ENCODE measurements at regions not wholly inside any gene's neighbourhood (a gene's known extent, or its start where the extent isn't known, plus 50 kb on each side); places are given as distances from the start of the nearest gene placed in this dataset.
A peak's percentile ranks its signal among the peaks of the same experiment; 100 is the strongest.
"Not testable (repeated sequence)": the region's sequence is repeated elsewhere in the genome, so short reads cannot be mapped to it uniquely, and the experiment has no call there.

DNA sequence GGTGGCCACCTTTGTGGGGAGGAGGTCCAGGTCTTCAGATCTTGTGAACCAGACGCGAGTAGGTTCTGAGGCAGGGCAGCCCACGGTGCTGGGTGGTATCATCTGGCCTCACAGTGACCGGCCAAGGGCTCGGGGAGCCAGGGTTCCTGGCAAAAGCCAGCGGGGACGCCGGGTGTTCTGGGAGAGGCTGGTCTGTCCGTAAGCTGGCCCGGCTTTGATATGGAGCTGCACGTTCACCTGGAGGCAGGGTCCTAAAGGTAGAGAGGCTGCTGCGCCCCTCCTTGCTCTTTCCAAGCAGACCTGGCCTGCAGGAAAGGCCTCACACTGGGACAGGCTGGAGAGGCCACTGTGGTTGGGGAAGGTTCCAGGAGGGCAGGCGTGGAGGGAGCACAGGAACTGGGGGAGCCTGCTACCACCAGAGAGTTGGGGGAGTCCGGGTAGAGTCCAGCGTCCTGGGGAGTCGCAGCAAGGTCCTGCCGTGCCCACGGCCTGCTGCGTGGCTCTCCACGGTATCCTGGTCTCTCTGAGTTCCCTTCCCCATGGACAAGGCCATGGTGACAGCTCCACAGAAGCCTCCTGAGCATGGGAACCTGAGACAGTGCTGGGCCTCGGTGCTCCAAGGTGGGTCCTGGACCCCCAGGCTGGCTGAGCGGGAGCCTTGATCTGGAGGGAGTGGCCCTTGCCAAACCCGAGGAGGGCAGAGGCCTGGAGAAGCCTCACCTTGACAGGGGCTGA lies 452.4 kb upstream of the B3GAT1 start:
- no peak for DNase-seq

- no peak for DNase-seq
These were observed 451.3 kb upstream of the B3GAT1 start for GRCh38 chr11:134863294-134863693.

- DNase-seq, result peak; percentile 50
These were observed 450.6 kb upstream of the B3GAT1 start for GRCh38 chr11:134862587-134863195.

DNA sequence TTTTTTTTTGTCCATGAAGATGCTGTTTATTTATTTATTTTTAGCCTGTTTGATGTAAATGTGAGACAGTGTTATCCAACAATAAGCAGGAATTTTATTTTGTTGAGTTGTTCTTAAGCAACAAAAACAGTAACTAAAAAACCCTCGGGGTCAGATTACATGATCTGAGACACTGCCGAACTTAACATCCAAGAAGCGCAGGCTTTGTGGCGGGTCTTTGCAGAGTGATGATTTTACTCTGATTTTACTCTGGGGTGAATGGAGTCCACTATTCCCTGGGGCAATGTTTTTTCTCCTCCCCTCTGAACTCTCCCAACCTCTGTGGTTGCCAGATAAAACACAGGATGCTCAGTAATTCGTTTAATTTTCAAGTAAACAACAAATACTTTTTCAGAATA lies 450.1 kb upstream of the B3GAT1 start:
- no peak for DNase-seq

DNA sequence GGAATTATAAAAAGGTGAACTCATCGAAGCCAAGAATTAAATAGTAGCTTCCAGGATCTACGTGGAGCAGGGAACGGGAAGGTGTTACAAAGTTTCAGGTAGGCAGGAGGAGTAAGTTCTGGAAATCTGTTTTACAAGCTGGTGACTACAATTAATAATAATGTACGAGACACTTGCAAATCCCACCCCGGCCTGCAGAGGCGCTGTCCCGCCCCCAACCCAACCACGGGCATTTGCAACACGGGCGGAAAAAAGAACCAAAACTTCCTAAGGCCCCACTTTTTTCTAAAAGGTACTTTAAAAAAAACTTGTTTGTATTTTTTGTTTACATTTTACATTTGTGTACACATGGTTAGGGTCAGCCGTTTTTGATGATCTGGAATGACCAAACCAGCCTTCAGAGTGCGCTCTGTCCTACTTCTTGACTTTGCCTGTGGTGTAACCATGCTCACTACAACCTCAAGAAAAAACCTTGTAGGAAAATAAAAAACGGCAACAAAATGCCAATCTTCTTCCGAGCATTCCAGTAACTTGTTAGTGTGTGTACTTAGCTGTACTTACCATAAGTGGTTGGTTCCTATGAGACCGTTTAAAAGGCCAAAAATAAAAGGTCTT lies 449.6 kb upstream of the B3GAT1 start:
- DNase-seq, result no peak

GRCh38 chr11:134858783-134859480 lies 446.9 kb upstream of the B3GAT1 start:
- no peak for DNase-seq

- DNase-seq, result no peak
These were observed 445.0 kb upstream of the B3GAT1 start for GRCh38 chr11:134857035-134857434.

DNA sequence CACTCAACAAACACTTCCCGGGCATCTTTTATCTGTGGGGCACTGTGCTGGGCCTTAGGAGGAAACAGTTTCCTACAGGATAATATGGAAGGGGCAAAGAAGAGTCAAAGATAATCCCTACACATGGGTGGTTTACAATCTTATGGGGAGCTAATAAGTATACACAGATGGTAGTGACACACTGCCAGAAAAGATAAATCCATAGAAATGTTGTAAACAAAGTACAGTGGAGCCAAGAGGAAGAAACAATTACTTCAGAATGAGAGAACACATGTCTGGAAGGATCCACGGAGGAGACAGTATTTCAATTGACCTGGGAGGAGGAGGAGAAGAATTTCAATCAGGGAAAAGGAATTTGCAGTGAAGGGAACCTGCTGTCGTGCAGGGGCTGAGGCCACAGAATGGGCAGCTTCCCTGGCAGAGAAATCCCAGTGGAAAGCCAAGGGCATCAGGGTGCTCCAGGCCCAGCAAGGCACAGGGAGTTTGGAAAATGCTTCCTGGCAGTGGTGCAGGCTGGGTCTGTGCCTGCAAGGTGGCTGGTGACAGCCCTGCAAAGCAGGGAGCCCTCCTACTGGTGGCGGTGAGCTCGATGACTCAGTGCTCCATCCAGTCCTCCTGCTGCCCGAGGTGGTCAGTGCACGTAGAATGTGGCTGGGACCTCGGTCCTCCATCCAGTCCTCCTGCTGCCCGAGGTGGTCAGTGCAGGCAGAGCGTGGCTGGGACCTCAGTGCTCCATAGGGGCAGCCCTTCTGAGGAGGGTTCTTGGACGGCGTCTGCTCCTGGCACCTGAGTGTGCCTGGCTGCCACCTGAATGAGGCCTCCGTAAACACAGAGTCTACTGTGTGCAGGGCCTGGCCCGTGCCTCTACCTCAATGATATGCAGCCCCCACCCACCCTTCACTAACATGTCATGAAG lies 444.3 kb upstream of the B3GAT1 start:
- DNase-seq, result no peak

- DNase-seq, result no peak
These were observed 442.2 kb upstream of the B3GAT1 start for GRCh38 chr11:134853992-134854991.

DNA sequence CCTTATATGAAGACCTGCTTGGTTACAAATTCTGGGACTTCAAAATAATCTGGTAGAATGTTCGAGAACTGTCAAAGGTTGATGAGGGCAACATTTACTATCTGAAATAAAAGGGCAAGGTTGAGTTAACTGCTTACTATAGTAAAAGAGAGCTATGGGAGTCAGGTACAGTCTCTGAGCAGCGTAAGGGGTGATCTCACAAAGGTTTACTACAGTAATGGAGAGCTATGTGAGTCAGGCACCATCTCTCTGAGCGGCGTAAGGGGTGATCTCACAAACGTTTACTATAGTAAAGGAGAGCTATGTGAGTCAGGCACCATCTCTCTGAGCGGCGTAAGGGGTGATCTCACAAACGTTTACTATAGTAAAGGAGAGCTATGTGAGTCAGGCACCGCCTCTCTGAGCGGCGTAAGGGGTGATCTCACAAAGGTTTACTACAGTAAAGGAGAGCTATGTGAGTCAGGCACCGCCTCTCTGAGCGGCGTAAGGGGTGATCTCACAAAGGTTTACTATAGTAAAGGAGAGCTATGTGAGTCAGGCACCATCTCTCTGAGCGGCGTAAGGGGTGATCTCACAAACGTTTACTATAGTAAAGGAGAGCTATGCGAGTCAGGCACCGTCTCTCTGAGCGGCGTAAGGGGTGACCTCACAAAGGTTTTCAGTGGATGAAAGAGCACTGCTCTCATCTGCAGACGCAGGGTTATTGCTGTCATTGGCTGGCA lies 439.6 kb upstream of the B3GAT1 start:
- DNase-seq, result not testable (repeated sequence)

- no peak for DNase-seq
These were observed 438.5 kb upstream of the B3GAT1 start for GRCh38 chr11:134850566-134850965.

DNA sequence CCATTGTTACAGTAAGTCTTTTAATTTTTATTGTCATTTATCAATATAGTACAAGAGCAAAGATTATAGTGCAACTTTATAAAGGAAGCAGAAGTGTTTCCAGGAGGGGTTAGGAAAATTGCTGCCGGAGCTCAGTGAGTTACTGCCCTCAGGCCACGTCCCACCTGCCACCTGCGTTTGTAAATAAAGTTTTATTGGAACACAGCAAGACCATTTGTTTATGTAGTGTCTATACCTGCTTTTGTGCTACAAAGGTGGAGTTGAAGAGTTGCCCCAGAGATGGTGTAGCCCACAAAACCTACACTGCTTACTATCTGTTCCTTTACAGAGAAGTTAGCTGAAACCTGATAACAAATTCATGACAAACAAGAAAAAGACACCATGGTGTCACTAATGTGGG lies 437.8 kb upstream of the B3GAT1 start:
- DNase-seq, result no peak

- DNase-seq, result no peak
These were observed 435.2 kb upstream of the B3GAT1 start for GRCh38 chr11:134847083-134847715.

GRCh38 chr11:134846328-134847082 lies 434.5 kb upstream of the B3GAT1 start:
- no peak for DNase-seq

DNA sequence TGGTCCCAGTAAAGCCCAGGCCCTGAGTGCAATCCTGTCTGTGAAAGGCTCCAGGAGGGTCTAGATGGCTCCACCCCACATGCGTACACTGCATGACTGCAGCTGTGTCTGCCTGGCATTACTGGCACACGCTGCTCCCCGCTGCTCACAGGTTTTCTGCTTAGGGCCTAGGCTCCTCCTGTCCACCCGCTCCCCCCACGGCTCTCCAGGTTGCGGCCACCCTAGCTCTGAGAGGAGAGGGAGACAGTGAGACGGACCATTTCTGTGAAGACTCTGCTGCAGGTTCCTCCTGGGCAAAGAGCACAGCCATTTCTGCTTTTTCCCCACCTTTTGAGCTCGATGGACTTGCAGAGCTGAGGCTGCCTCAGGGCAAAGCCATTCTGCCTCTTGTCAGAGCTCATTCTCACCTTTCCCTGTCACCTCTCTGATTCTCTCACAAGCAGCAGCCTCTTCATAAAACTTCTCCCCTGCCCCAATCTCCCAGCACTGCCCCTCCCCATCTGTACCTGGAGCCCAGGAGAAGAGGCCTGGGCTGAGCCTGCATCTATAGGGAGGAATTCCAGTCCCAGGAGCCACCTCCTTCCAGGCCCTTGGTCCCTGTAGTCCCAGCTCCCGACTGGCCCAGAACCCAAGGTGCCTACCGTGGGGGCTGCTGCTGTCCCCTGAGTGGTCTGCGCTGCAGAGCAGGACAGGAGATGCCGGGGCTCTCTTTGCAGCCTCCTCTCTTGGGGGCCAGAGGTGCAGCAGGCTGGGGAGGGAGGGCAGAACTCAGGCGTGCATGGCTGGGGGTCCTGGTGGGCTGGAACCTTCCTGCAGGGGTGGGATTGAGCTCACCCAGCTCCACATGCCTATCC lies 433.7 kb upstream of the B3GAT1 start:
- DNase-seq, result no peak

DNA sequence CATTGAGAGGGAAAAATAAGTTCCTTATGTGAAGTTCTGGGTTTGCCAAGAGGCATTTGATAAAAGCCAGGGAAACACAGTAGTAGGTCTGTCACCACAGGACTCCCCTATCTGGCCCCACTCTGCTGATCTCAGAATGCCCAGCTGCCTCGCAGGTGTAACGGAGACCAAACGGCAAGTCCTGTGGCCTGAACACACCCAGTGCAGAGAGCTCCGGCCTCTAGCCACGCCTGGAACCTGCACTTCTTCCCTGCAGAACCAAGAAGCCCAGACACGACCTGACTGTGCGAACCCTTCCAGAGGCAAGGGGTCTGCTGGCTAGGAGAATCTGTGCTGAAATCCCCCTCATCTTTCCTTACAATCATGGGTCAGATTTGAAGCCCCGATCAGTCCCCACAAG lies 432.8 kb upstream of the B3GAT1 start:
- no peak for DNase-seq

DNA sequence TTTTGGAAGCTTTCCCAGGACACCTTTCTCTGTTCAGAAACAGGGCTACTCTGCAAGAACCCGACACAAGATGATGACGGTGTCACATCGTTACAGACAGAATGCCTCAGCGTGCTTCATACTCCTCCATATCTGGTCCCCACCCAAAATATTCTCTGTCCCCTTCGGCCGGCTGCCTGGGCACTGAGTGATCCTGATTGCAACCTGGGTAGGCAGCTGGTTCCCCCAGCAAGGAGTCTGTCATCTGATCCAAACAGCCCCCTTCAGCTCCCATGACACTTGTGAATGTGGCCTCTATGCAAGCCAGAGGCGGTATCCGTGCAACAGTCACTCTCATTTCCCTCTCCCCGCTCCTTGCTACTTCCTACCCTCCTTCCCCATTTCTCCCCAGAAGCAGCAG lies 431.7 kb upstream of the B3GAT1 start:
- DNase-seq, result no peak

GRCh38 chr11:134843020-134843419 lies 431.0 kb upstream of the B3GAT1 start:
- DNase-seq, result no peak
